Sigmoid colon (tissue), 6 donors: ENCODE measurements at regions not wholly inside any gene's neighbourhood (a gene's known extent, or its start where the extent isn't known, plus 50 kb on each side); places are given as distances from the start of the nearest gene placed in this dataset.

Source experiments
- DNase-seq: peaks from one replicate; pipeline ENCODE4 v3.0.0-alpha.2; 2019
- H3K27ac ChIP-seq, 4 donors: fragments of 200-600 bp; sonication (generic); one replicate each; pipeline ENCODE4 v1.5.1; 2016 to 2019; ENCODE audit warnings: mild to moderate bottlenecking in 1 of 4
- H3K27me3 ChIP-seq, 3 donors: fragments of 200-600 bp; sonication (generic); one replicate each; pipeline ENCODE4 v1.5.1; 2019; ENCODE audit warnings: mild to moderate bottlenecking in 1 of 3
- H3K36me3 ChIP-seq, 4 donors: fragments of 200-600 bp; sonication (generic); one replicate each; pipeline ENCODE4 v1.5.1; 2016 to 2019
- H3K4me1 ChIP-seq, 4 donors: fragments of 200-600 bp; sonication (generic); one replicate each; pipeline ENCODE4 v1.5.1; 2017 to 2019
- H3K4me3 ChIP-seq, 4 donors: fragments of 200-600 bp; sonication (generic); one replicate each; pipeline ENCODE4 v1.5.1; 2017 to 2019; ENCODE audit warnings: mild to moderate bottlenecking in 2 of 4, moderate library complexity in 1 of 4
- H3K9me3 ChIP-seq, 4 donors: fragments of 200-600 bp in 3 of 4; sonication (generic) in 3 of 4; one replicate each; pipeline versions ENCODE4 v1.5.1 to v1.6.1; 2013 to 2019
- EP300 ChIP-seq, 4 donors: sonication (generic); formaldehyde crosslinking; IDR thresholded peaks; one replicate each; pipeline ENCODE4 v1.6.1; 2017; ENCODE audit warnings: antibody characterized with exemption in 4 of 4
- POLR2A ChIP-seq, 2 donors: fragments of 450-650 bp; IDR thresholded peaks; one replicate each; pipeline ENCODE4 v1.6.1; 2016; ENCODE audit warnings: antibody characterized with exemption in 2 of 2, mild to moderate bottlenecking in 2 of 2, moderate library complexity in 2 of 2
- POLR2AphosphoS5 ChIP-seq, 4 donors: sonication (generic); formaldehyde crosslinking; IDR thresholded peaks; one replicate each; pipeline ENCODE4 v1.6.1; 2017; ENCODE audit warnings: antibody characterized with exemption in 4 of 4
- WGBS, 2 donors: extraction: QIAGEN DNeasy Blood & Tissue Kit; methylation state at CpG; one replicate each; pipeline ENCODE4 v1.1.7; 2013; 5-methylcytosine and 5-hydroxymethylcytosine counted together
- intact Hi-C: fragments of 100-400 bp; cut with DNase I; formaldehyde crosslinking; loops from one replicate; pipeline ENCODE4 v1.15.1; 2023
- TF ChIP-seq, protein P1 (sequence below), 4 experiments: fragments of 450-650 bp in 3 of 4; fragments of 200-600 bp in 1 of 4; IDR thresholded peaks; one replicate each; pipeline ENCODE4 v1.5.1; 2016 to 2019; ENCODE audit warnings: antibody characterized with exemption in 4 of 4, mild to moderate bottlenecking in 3 of 4, moderate library complexity in 2 of 4
- donor health status: healthy with polysubstance abuse.
- donor health status: healthy.

GRCh38 chr3:181952221-181952620 is 240.5 kb downstream of the SOX2 start:
- H3K4me1 ChIP-seq: no peaks in the 10 kb centered on the region
- no peak overlapping the region for H3K27ac ChIP-seq
- no peak for DNase-seq
- TF ChIP-seq EP300 (IDR thresholded peaks at IDR 0.05) (no peak), POLR2A (IDR thresholded peaks at IDR 0.05) (no peak), POLR2AphosphoS5 (IDR thresholded peaks at IDR 0.05) (no peak)
- TF ChIP-seq, protein P1, sequence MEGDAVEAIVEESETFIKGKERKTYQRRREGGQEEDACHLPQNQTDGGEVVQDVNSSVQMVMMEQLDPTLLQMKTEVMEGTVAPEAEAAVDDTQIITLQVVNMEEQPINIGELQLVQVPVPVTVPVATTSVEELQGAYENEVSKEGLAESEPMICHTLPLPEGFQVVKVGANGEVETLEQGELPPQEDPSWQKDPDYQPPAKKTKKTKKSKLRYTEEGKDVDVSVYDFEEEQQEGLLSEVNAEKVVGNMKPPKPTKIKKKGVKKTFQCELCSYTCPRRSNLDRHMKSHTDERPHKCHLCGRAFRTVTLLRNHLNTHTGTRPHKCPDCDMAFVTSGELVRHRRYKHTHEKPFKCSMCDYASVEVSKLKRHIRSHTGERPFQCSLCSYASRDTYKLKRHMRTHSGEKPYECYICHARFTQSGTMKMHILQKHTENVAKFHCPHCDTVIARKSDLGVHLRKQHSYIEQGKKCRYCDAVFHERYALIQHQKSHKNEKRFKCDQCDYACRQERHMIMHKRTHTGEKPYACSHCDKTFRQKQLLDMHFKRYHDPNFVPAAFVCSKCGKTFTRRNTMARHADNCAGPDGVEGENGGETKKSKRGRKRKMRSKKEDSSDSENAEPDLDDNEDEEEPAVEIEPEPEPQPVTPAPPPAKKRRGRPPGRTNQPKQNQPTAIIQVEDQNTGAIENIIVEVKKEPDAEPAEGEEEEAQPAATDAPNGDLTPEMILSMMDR (IDR thresholded peaks at IDR 0.05): no peak
- WGBS, 2 donors: 90 to 91% methylated on average over 5 of the region's 5 CpGs
- H3K36me3 ChIP-seq: no peaks in the 10 kb centered on the region
- no peaks in the 10 kb centered on the region for H3K9me3 ChIP-seq
- H3K27me3 ChIP-seq: no peaks in the 10 kb centered on the region
- intact Hi-C loops: no loop called here
- H3K4me3 ChIP-seq: no peak overlapping the region

GRCh38 chr3:181952929-181953328 is 241.2 kb downstream of the SOX2 start:
- H3K27me3 ChIP-seq: no peaks in the 10 kb centered on the region
- no peaks in the 10 kb centered on the region for H3K36me3 ChIP-seq
- intact Hi-C loops: no loop called here
- no peak for TF ChIP-seq POLR2A (IDR thresholded peaks at IDR 0.05)
- no peak for TF ChIP-seq POLR2AphosphoS5 (IDR thresholded peaks at IDR 0.05)
- TF ChIP-seq, protein P1 (IDR thresholded peaks at IDR 0.05): no peak
- no peak for TF ChIP-seq EP300 (IDR thresholded peaks at IDR 0.05)
- no peak overlapping the region for H3K27ac ChIP-seq
- no peak for DNase-seq
- H3K4me1 ChIP-seq: no peaks in the 10 kb centered on the region
- WGBS, 2 donors: 73 to 83% methylated on average over 4 of the region's 4 CpGs
- no peak overlapping the region for H3K4me3 ChIP-seq
- H3K9me3 ChIP-seq: no peaks in the 10 kb centered on the region

DNA sequence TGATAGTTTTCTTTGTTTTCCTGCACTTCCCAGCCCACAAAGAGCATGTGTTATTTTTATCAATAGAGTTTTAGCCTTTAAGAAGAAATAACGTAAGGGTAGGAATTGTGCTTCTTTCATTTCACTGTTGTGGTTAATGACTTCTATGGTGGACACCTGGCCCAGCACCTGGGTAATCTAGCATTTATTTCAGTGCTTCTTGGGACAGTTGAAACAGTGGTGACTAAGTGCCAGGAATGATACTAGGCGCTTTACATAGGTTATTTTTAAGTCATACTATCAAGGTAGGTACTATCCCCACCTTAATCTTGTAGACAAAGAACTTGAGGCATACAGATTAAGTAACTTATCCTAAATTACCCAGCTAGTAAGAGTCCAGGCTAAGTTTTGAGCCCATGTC is 243.8 kb downstream of the SOX2 start:
- H3K9me3 ChIP-seq: no peaks in the 10 kb centered on the region
- intact Hi-C loops: no loop called here
- TF ChIP-seq POLR2AphosphoS5 (IDR thresholded peaks at IDR 0.05) (no peak), POLR2A (IDR thresholded peaks at IDR 0.05) (no peak), EP300 (IDR thresholded peaks at IDR 0.05) (no peak)
- TF ChIP-seq, protein P1 (IDR thresholded peaks at IDR 0.05): no peak
- no peaks in the 10 kb centered on the region for H3K4me1 ChIP-seq
- DNase-seq: no peak
- H3K36me3 ChIP-seq: no peaks in the 10 kb centered on the region
- no peak overlapping the region for H3K27ac ChIP-seq
- H3K27me3 ChIP-seq: no peaks in the 10 kb centered on the region
- H3K4me3 ChIP-seq: no peak overlapping the region
- WGBS, 2 donors: 85 to 88% methylated on average over 2 of the region's 2 CpGs

DNA sequence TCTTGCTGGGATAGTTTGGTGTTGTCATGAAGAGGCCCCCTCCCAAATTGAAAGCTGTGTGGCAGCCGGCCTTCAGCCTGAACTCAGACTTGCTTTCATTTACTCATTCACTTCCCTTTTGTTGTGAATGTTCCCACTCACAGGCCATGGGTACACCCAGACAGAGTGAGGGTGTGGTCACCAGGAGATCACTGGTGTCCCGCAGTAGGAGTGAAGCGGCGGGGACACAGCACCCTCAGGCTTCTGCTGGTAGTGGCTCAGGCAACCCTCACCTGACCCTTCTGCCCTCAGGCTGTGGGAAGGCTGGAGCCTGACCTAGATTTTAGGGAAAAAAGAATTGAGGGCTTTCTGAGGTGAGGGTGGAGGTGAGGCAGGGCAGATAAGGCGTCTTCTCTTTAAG is 244.4 kb downstream of the SOX2 start:
- Histone ChIP-seq H3K27ac (no peak overlapping the region), H3K4me3 (no peak overlapping the region), H3K36me3 (no peaks in the 10 kb centered on the region), H3K27me3 (no peaks in the 10 kb centered on the region), H3K4me1 (no peaks in the 10 kb centered on the region), H3K9me3 (no peaks in the 10 kb centered on the region)
- WGBS, 2 donors: 83 to 88% methylated on average over 5 of the region's 5 CpGs
- DNase-seq: no peak
- intact Hi-C loops: no loop called here
- TF ChIP-seq POLR2A (IDR thresholded peaks at IDR 0.05) (no peak), POLR2AphosphoS5 (IDR thresholded peaks at IDR 0.05) (no peak), EP300 (IDR thresholded peaks at IDR 0.05) (no peak)
- TF ChIP-seq, protein P1 (IDR thresholded peaks at IDR 0.05): no peak

GRCh38 chr3:181966393-181966792 is 254.7 kb downstream of the SOX2 start:
- WGBS, 2 donors: 62 to 74% methylated on average over 4 of the region's 4 CpGs
- TF ChIP-seq POLR2AphosphoS5 (IDR thresholded peaks at IDR 0.05) (no peak), EP300 (IDR thresholded peaks at IDR 0.05) (no peak), POLR2A (IDR thresholded peaks at IDR 0.05) (no peak)
- TF ChIP-seq, protein P1 (IDR thresholded peaks at IDR 0.05): no peak
- no peak for DNase-seq

More at GRCh38 chr3:181966393-181966792, 254.7 kb downstream of the SOX2 start:
- Histone ChIP-seq H3K36me3 (no peaks in the 10 kb centered on the region), H3K27ac (no peak overlapping the region), H3K9me3 (no peaks in the 10 kb centered on the region), H3K27me3 (no peaks in the 10 kb centered on the region), H3K4me3 (no peak overlapping the region), H3K4me1 (no peaks in the 10 kb centered on the region)
- intact Hi-C loops: no loop called here
